Endothelial cell of umbilical vein (primary cell): ENCODE measurements at regions not wholly inside any gene's neighbourhood (a gene's known extent, or its start where the extent isn't known, plus 50 kb on each side); places are given as distances from the start of the nearest gene placed in this dataset.

ENCODE experiments used
- BruUV-seq: library from RNA; stranded (reverse); fragments of 400-500 nt; replicated peaks from 2 replicates; lab custom pipeline; 2021; lab: Mats Ljungman, UMichigan
- CTCF ChIA-PET: fragments of 300-600, 350-600 bp; sonication (Branson Sonifier 250); formaldehyde crosslinking; loops from one replicate; lab custom pipeline; 2021; ENCODE audit warnings: antibody characterized with exemption, inconsistent platforms; lab: Charles Lee
- POLR2A ChIA-PET: fragments of 300-600, 350-600 bp; sonication (Branson Sonifier 250); formaldehyde crosslinking; loops from one replicate; lab custom pipeline; 2021; ENCODE audit warnings: antibody characterized with exemption, inconsistent platforms; lab: Charles Lee
- DNase-seq: peaks from one replicate; pipeline ENCODE4 v3.0.0-alpha.2; 2011; ENCODE audit warnings: low read depth, low spot score
- FAIRE-seq: peaks from 2 replicates; lab custom pipeline; 2011; peaks lifted over from hg19 to GRCh38; lab: Jason Lieb, UNC
- H2AFZ ChIP-seq: 2 replicates; pipeline ENCODE4 v1.6.0; 2012; ENCODE audit warnings: low read depth, low read length, control low read depth, inconsistent platforms
- H3K27ac ChIP-seq: 2 replicates; pipeline ENCODE4 v1.5.1; 2011; ENCODE audit warnings: low read depth, mild to moderate bottlenecking, control low read depth, low read length, moderate library complexity; ENCODE audit not compliant: insufficient read depth
- H3K27me3 ChIP-seq, 2 experiments: 2 replicates each; pipeline versions ENCODE4 v1.6.0 to v1.6.1; 2011; ENCODE audit warnings: low read length in 2 of 2, mixed read lengths in 1 of 2; ENCODE audit not compliant: control insufficient read depth in 2 of 2, insufficient read depth in 2 of 2
- H3K36me3 ChIP-seq, 2 experiments: 2 replicates in 1 of 2; 3 replicates in 1 of 2; pipeline ENCODE4 v1.5.1; 2011; ENCODE audit warnings: low read length in 2 of 2, mild to moderate bottlenecking in 1 of 2, moderate library complexity in 1 of 2; ENCODE audit not compliant: control insufficient read depth in 2 of 2, insufficient read depth in 2 of 2; ENCODE audit errors: extremely low read depth in 1 of 2
- H3K4me1 ChIP-seq: 3 replicates; pipeline ENCODE4 v1.5.1; 2011; ENCODE audit warnings: mild to moderate bottlenecking, low read length; ENCODE audit not compliant: control insufficient read depth, insufficient read depth; ENCODE audit errors: extremely low read depth
- H3K4me2 ChIP-seq: 2 replicates; pipeline ENCODE4 v1.6.1; 2011; ENCODE audit warnings: low read length, control low read depth, mixed read lengths; ENCODE audit not compliant: insufficient read depth
- H3K4me3 ChIP-seq, 3 experiments: fragments of 200-600 bp in 1 of 3; sonication (generic), shearing (Covaris generic) in 1 of 3; replicated peaks in 1 of 3; 2 replicates each; pipeline ENCODE4 v1.5.1; 2011 to 2016; ENCODE audit warnings: control low read depth in 3 of 3, low read length in 3 of 3, mild to moderate bottlenecking in 2 of 3, inconsistent platforms in 1 of 3, low read depth in 1 of 3, moderate library complexity in 1 of 3; ENCODE audit not compliant: insufficient read depth in 1 of 3
- H3K79me2 ChIP-seq: 2 replicates; pipeline ENCODE4 v1.6.0; 2012; ENCODE audit warnings: low read length, inconsistent platforms; ENCODE audit not compliant: control insufficient read depth, insufficient read depth
- H3K9ac ChIP-seq: replicated peaks from 2 replicates; pipeline ENCODE3; 2011; ENCODE audit warnings: low read length, control low read depth; ENCODE audit not compliant: insufficient read depth; ENCODE audit errors: extremely low read depth
- H3K9me1 ChIP-seq: replicated peaks from 3 replicates; pipeline ENCODE4 v1.6.0; 2011; ENCODE audit warnings: mild to moderate bottlenecking, low read length; ENCODE audit not compliant: control insufficient read depth, insufficient read depth; ENCODE audit errors: extremely low read depth
- H3K9me3 ChIP-seq: replicated peaks from 2 replicates; pipeline ENCODE4 v1.5.1; 2012; ENCODE audit warnings: low read length, inconsistent platforms; ENCODE audit not compliant: control insufficient read depth, insufficient read depth
- H4K20me1 ChIP-seq: replicated peaks from 2 replicates; pipeline ENCODE3; 2011; ENCODE audit warnings: mild to moderate bottlenecking, low read length; ENCODE audit not compliant: control insufficient read depth, insufficient read depth; ENCODE audit errors: extremely low read depth
- CTCF ChIP-seq, 2 donors: IDR thresholded peaks; 1 replicate in 1 of 2; 2 replicates in 1 of 2; pipeline ENCODE4 v1.5.1; 2011; ENCODE audit warnings: low read length in 2 of 2, mild to moderate bottlenecking in 2 of 2, moderate library complexity in 2 of 2, control low read depth in 1 of 2, inconsistent platforms in 1 of 2, low read depth in 1 of 2; ENCODE audit not compliant: insufficient read depth in 1 of 2; ENCODE audit errors: extremely low read depth in 1 of 2
- EZH2 ChIP-seq: IDR thresholded peaks from 2 replicates; pipeline ENCODE4 v1.6.1; 2012; ENCODE audit warnings: borderline replicate concordance, low read depth, mild to moderate bottlenecking, moderate library complexity, low read length, inconsistent platforms; ENCODE audit not compliant: severe bottlenecking
- FOS ChIP-seq: IDR thresholded peaks from 2 replicates; pipeline ENCODE4 v1.6.1; 2011; ENCODE audit warnings: mild to moderate bottlenecking, low read length, moderate library complexity, borderline replicate concordance; ENCODE audit not compliant: insufficient read depth
- GATA2 ChIP-seq: IDR thresholded peaks from 2 replicates; pipeline ENCODE4 v1.7.0; 2011; ENCODE audit warnings: low read depth, mild to moderate bottlenecking, moderate library complexity, mixed read lengths, low read length; ENCODE audit not compliant: insufficient read length, insufficient read depth
- JUN ChIP-seq: IDR thresholded peaks from 2 replicates; pipeline ENCODE4 v1.6.1; 2011; ENCODE audit warnings: borderline replicate concordance, low read depth; ENCODE audit not compliant: insufficient read length, insufficient read depth
- MYC ChIP-seq: IDR thresholded peaks from one replicate; pipeline ENCODE4 v1.6.1; 2011; ENCODE audit warnings: mild to moderate bottlenecking, low read depth, low read length
- POLR2A ChIP-seq: IDR thresholded peaks from 2 replicates; pipeline ENCODE4 v1.6.1; 2012; ENCODE audit warnings: low read depth, mild to moderate bottlenecking, control low read depth, low read length
- POLR2AphosphoS5 ChIP-seq: IDR thresholded peaks from 2 replicates; pipeline ENCODE4 v1.6.1; 2012; ENCODE audit warnings: low read depth, mild to moderate bottlenecking, control low read depth, low read length, moderate library complexity; ENCODE audit not compliant: insufficient read depth
- dilution Hi-C: fragments of 300-500 bp; cut with MboI; formaldehyde crosslinking; loops from one replicate; pipeline ENCODE4 v1.15.0; 2019; ENCODE audit warnings: low sequenced_read_pairs; ENCODE audit not compliant: extremely low pct_ligation_motif_present
- intact Hi-C: fragments of 100-400 bp; cut with micrococcal nuclease; formaldehyde crosslinking; loops from one replicate; pipeline ENCODE4 v1.10.0; 2022
- TF ChIP-seq, protein P1 (sequence below): IDR thresholded peaks from 2 replicates; pipeline ENCODE4 v1.6.1; 2011; ENCODE audit not compliant: insufficient read depth, insufficient read length

- Histone ChIP-seq H3K4me1 (no peaks in the 10 kb centered on the region), H3K4me2 (no peak overlapping the region), H3K27me3 (no peaks in the 10 kb centered on the region), H4K20me1 (no peaks in the 10 kb centered on the region), H3K4me3 (no peak overlapping the region), H3K36me3 (no peaks in the 10 kb centered on the region), H3K79me2 (no peaks in the 10 kb centered on the region), H3K9me3 (peaks cover 11% of the 10 kb centered on the region), H3K27ac (no peak overlapping the region), H3K9me1 (no peaks in the 10 kb centered on the region), H3K9ac (no peak overlapping the region), H2AFZ (no peak overlapping the region)
- POLR2A ChIA-PET = no interaction called here
- CTCF ChIA-PET = no interaction called here
- BruUV-seq = no TSS peak
- TF ChIP-seq GATA2 = no peak
- no peak for TF ChIP-seq EZH2
- TF ChIP-seq FOS = no peak
- no peak for TF ChIP-seq POLR2A
- TF ChIP-seq POLR2AphosphoS5 = no peak
- TF ChIP-seq, protein P1, sequence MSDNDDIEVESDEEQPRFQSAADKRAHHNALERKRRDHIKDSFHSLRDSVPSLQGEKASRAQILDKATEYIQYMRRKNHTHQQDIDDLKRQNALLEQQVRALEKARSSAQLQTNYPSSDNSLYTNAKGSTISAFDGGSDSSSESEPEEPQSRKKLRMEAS = no peak
- no peak for TF ChIP-seq JUN
- no peak for TF ChIP-seq MYC
- TF ChIP-seq CTCF (IDR thresholded peaks at IDR 0.05; ENCODE audit: extremely low read depth in 1 of 2, insufficient read depth in 1 of 2, low read depth in 1 of 2, low read length in 2 of 2) = no peak
- intact Hi-C loops = no loop called here
- no peak for DNase-seq
- dilution Hi-C loops = no loop called here
- FAIRE-seq = no peak
Measured at GRCh38 chr9:65411336-65411735, 126.3 kb upstream of the FOXD4L5 start.
